K562 (cell line): ENCODE measurements at regions not wholly inside any gene's neighbourhood (a gene's known extent, or its start where the extent isn't known, plus 50 kb on each side); places are given as distances from the start of the nearest gene placed in this dataset.

ENCODE experiments used
- ATAC-seq: fragments of 200-7000 bp; cut with Tn5 transposase; 3 replicates; pipeline ENCODE4 v1.9.1; 2020; ENCODE audit warnings: moderate library complexity
- BruUV-seq: library from RNA; stranded (reverse); fragments of 400-500 nt; replicated peaks from 2 replicates; lab custom pipeline; 2021; lab: Mats Ljungman, UMichigan
- CTCF ChIA-PET: fragments of 300-600 bp; formaldehyde crosslinking; extraction: SDS; loops from one replicate; lab custom pipeline; 2021; ENCODE audit warnings: low intra/inter-chr PET ratio; lab: Yijun Ruan, JAX
- POLR2A ChIA-PET: fragments of 300-600, 350-650 bp; sonication (Branson Sonifier 250); formaldehyde crosslinking; extraction: SDS; loops from one replicate; lab custom pipeline; 2021; ENCODE audit warnings: antibody characterized with exemption, inconsistent platforms; lab: Yijun Ruan, JAX
- DNase-seq, 4 experiments: peaks; one replicate each; pipeline versions ENCODE4 v3.0.0 to v3.0.0-alpha.2; 2011 to 2018; ENCODE audit warnings: low spot score in 3 of 4, mixed read lengths in 3 of 4; ENCODE audit errors: extremely low read depth in 1 of 4
- FAIRE-seq: peaks from 2 replicates; lab custom pipeline; 2011; peaks lifted over from hg19 to GRCh38; lab: Jason Lieb, UNC
- H2AFZ ChIP-seq: 2 replicates; pipeline ENCODE4 v1.6.0; 2011; ENCODE audit warnings: low read depth, low read length, control low read depth, inconsistent platforms
- H3K27ac ChIP-seq: fragments of 200-600 bp; 3 replicates; pipeline ENCODE4 v1.8.0; 2011; ENCODE audit warnings: low read depth, mild to moderate bottlenecking, control low read depth, inconsistent platforms, low read length, moderate library complexity, mixed read lengths; ENCODE audit errors: extremely low read depth
- H3K27me3 ChIP-seq, 2 experiments: fragments of 300-600 bp in 1 of 2; 2 replicates in 1 of 2; 3 replicates in 1 of 2; pipeline versions ENCODE4 v1.6.0 to v1.8.0; 2011; ENCODE audit warnings: inconsistent platforms in 2 of 2, low read length in 2 of 2, mild to moderate bottlenecking in 1 of 2, mixed read lengths in 1 of 2, moderate library complexity in 1 of 2; ENCODE audit not compliant: control insufficient read depth in 2 of 2, insufficient read depth in 2 of 2
- H3K36me3 ChIP-seq: fragments of 300-600 bp; 3 replicates; pipeline ENCODE4 v1.8.0; 2011; ENCODE audit warnings: mild to moderate bottlenecking, low read length, inconsistent platforms; ENCODE audit not compliant: control insufficient read depth, insufficient read depth
- H3K4me1 ChIP-seq, 2 experiments: fragments of 200-600 bp in 1 of 2; replicated peaks in 1 of 2; 2 replicates in 1 of 2; 3 replicates in 1 of 2; pipeline versions ENCODE4 v1.5.1 to v1.8.0; 2011; ENCODE audit warnings: inconsistent platforms in 2 of 2, low read length in 2 of 2, mild to moderate bottlenecking in 1 of 2, mixed read lengths in 1 of 2, moderate library complexity in 1 of 2; ENCODE audit not compliant: control insufficient read depth in 2 of 2, insufficient read depth in 2 of 2
- H3K4me2 ChIP-seq: 2 replicates; pipeline ENCODE4 v1.6.1; 2011; ENCODE audit warnings: low read length, control low read depth, inconsistent platforms, mixed read lengths; ENCODE audit not compliant: insufficient read depth
- H3K4me3 ChIP-seq: fragments of 200-600 bp; sonication (generic), shearing (Covaris generic); 2 replicates; pipeline ENCODE4 v1.5.1; 2016; ENCODE audit warnings: control low read depth, inconsistent platforms
- H3K79me2 ChIP-seq: fragments of 200-600 bp; 3 replicates; pipeline ENCODE4 v1.8.0; 2011; ENCODE audit warnings: low read length, inconsistent platforms; ENCODE audit not compliant: control insufficient read depth, insufficient read depth
- H3K9ac ChIP-seq, 2 experiments: 2 replicates each; pipeline versions ENCODE4 v1.6.0 to v1.6.1; 2011; ENCODE audit warnings: low read depth in 2 of 2, low read length in 2 of 2, control low read depth in 1 of 2, inconsistent platforms in 1 of 2, mild to moderate bottlenecking in 1 of 2, mixed read lengths in 1 of 2; ENCODE audit not compliant: insufficient read depth in 1 of 2
- H3K9me1 ChIP-seq: one replicate; pipeline ENCODE4 v1.6.0; 2011; ENCODE audit warnings: inconsistent platforms, mild to moderate bottlenecking, low read length, moderate library complexity; ENCODE audit not compliant: control insufficient read depth, insufficient read depth
- H3K9me3 ChIP-seq: replicated peaks from 2 replicates; pipeline ENCODE4 v1.5.1; 2011; ENCODE audit warnings: low read depth, low read length, inconsistent platforms; ENCODE audit not compliant: control insufficient read depth, insufficient read depth
- H4K20me1 ChIP-seq: replicated peaks from 2 replicates; pipeline ENCODE4 v1.6.1; 2011; ENCODE audit warnings: low read length, inconsistent platforms, mixed read lengths; ENCODE audit not compliant: control insufficient read depth, insufficient read depth
- ARNT ChIP-seq, 2 experiments: fragments of 450-650 bp; IDR thresholded peaks; 2 replicates each; pipeline ENCODE4 v1.6.1; 2016; ENCODE audit warnings: mild to moderate bottlenecking in 1 of 2
- HOXB6 ChIP-seq: fragments of 250-450 bp; sonication (Bioruptor Pico); IDR thresholded peaks from 2 replicates; pipeline ENCODE4 v1.5.1; 2022; ENCODE audit warnings: mild to moderate bottlenecking, borderline replicate concordance
- ILK ChIP-seq: fragments of 450-650 bp; IDR thresholded peaks from 2 replicates; pipeline ENCODE4 v1.6.1; 2016; ENCODE audit warnings: missing genetic modification characterization, low read depth, mild to moderate bottlenecking, missing compliant biosample characterization, moderate library complexity, borderline replicate concordance
- TRIM24 ChIP-seq, 2 experiments: fragments of 450-650 bp; IDR thresholded peaks; 2 replicates each; pipeline ENCODE4 v1.6.1; 2016
- ZC3H4 ChIP-seq: sonication (generic); formaldehyde crosslinking; IDR thresholded peaks from 2 replicates; pipeline ENCODE4 v1.9.0; 2021; ENCODE audit warnings: missing genetic modification reagents, borderline replicate concordance
- ZNF407 ChIP-seq: fragments of 450-650 bp; IDR thresholded peaks from 2 replicates; pipeline ENCODE4 v1.6.1; 2016; ENCODE audit warnings: low read depth
- WGBS: fragments of 100-300 bp; shearing (Covaris generic); methylation state at CpG from one replicate; pipeline ENCODE4 v1.1.6; 2016; ENCODE audit warnings: low coverage, mixed read lengths; ENCODE audit not compliant: insufficient coverage; ENCODE audit errors: missing lambda C conversion rate; 5-methylcytosine and 5-hydroxymethylcytosine counted together
- in situ Hi-C: fragments of 300-500 bp; cut with MboI; formaldehyde crosslinking; loops from 4 replicates; pipeline ENCODE4 v1.15.0; 2018; ENCODE audit warnings: inconsistent platforms, mixed read lengths
- intact Hi-C: fragments of 100-400 bp; cut with micrococcal nuclease; formaldehyde crosslinking; loops from 2 replicates; pipeline ENCODE4 v1.14.2; 2022

GRCh38 chr1:221291113-221291512 is 411.9 kb downstream of the HLX start (continued):
- TF ChIP-seq ZNF407 (no peak), HOXB6 (no peak), TRIM24 (IDR thresholded peaks at IDR 0.05) (no peak), ARNT (IDR thresholded peaks at IDR 0.05) (no peak)

- intact Hi-C loops = no loop called here
Measured at GRCh38 chr1:221292652-221293051, 413.4 kb downstream of the HLX start.

More at GRCh38 chr1:221292652-221293051, 413.4 kb downstream of the HLX start:
- no peaks in the 10 kb centered on the region for H3K4me1 ChIP-seq
- H3K9me3 ChIP-seq = no peaks in the 10 kb centered on the region
- no peaks in the 10 kb centered on the region for H4K20me1 ChIP-seq
- no peaks in the 10 kb centered on the region for H3K36me3 ChIP-seq
- BruUV-seq = no TSS peak
- ChIA-PET POLR2A (no interaction called here), CTCF (no interaction called here)
- no peak overlapping the region for H3K9ac ChIP-seq
- WGBS = 0% methylated on average over 8 of the region's 8 CpGs
- no peaks in the 10 kb centered on the region for H3K27me3 ChIP-seq
- no peak for FAIRE-seq
- no peak overlapping the region for H3K4me2 ChIP-seq
- no peak overlapping the region for H3K4me3 ChIP-seq
- no peaks in the 10 kb centered on the region for H3K79me2 ChIP-seq
- no peak for ATAC-seq
- no peaks in the 10 kb centered on the region for H3K9me1 ChIP-seq
- TF ChIP-seq ILK (tag) = no peak
- no peak for TF ChIP-seq ZC3H4 (CRISPR knock-in tag)
- H3K27ac ChIP-seq = no peak overlapping the region
- H2AFZ ChIP-seq = no peak overlapping the region
- DNase-seq = no peak
- in situ Hi-C loops = no loop called here
